Fibroblast of mammary gland (primary cell): ENCODE measurements at regions not wholly inside any gene's neighbourhood (a gene's known extent, or its start where the extent isn't known, plus 50 kb on each side); places are given as distances from the start of the nearest gene placed in this dataset.

ENCODE experiments used
- DNase-seq: peaks from one replicate; pipeline ENCODE4 v3.0.0-alpha.2; 2010; ENCODE audit warnings: low read depth
- H3K4me3 ChIP-seq: 2 replicates; pipeline ENCODE4 v1.5.1; 2011; ENCODE audit warnings: low read depth, mild to moderate bottlenecking, low read length, moderate library complexity; ENCODE audit not compliant: control insufficient read depth
- TF ChIP-seq, protein P1 (sequence below): conservative IDR thresholded peaks from 2 replicates; pipeline ENCODE4 v1.5.1; 2011; ENCODE audit warnings: low read depth, low read length, inconsistent platforms; ENCODE audit not compliant: control insufficient read depth, insufficient read depth

DNA sequence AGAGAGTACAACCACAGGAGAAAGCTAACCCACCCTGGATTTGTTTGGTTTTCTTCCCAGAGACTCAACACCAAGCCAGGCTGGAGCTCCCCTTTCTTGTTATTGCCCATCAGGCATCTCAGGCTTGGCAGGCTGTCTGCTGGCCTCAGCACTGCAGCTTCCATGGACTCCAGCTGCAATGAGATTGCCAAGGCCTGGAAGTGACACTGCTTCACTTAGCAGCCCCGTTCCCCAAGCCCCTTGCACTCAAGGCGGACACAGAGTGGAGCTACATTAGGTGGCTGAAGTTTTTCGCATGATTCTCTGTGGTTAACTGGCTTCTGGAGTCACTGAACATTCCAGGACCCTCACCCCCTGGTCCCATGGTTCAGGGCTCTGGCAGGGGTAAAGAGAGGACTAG is 163.1 kb upstream of the GDF10 start:
- DNase-seq = no peak
- H3K4me3 ChIP-seq = no peak overlapping the region
- TF ChIP-seq, protein P1, sequence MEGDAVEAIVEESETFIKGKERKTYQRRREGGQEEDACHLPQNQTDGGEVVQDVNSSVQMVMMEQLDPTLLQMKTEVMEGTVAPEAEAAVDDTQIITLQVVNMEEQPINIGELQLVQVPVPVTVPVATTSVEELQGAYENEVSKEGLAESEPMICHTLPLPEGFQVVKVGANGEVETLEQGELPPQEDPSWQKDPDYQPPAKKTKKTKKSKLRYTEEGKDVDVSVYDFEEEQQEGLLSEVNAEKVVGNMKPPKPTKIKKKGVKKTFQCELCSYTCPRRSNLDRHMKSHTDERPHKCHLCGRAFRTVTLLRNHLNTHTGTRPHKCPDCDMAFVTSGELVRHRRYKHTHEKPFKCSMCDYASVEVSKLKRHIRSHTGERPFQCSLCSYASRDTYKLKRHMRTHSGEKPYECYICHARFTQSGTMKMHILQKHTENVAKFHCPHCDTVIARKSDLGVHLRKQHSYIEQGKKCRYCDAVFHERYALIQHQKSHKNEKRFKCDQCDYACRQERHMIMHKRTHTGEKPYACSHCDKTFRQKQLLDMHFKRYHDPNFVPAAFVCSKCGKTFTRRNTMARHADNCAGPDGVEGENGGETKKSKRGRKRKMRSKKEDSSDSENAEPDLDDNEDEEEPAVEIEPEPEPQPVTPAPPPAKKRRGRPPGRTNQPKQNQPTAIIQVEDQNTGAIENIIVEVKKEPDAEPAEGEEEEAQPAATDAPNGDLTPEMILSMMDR = no peak

DNA sequence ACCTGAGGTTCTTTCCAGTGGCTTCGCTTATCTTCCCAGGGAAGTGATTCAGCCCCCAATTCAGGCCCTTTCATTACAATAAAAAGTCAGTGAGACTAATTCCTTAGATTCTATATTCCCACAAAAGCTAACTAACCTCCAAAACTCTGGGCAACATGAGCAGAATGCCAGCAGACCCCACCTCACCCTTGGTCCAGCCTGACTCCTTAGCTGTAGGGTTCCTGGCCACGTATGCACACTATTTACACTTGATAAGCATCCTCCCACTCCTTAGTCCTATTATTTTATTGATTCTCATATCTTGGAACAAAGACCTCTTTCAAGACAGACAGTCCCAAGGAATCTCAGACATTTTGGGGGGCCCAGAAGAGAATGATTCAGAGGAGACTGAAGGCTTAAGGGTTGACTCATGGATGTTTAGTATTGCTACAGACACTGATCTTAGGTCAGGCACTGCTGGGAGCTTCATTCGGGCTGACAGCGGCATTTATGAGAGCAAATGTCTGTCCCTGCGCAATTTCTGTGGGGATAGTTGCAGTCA is 162.6 kb upstream of the GDF10 start:
- DNase-seq = peak; percentile 13
- TF ChIP-seq, protein P1 = no peak
- H3K4me3 ChIP-seq = no peak overlapping the region

DNA sequence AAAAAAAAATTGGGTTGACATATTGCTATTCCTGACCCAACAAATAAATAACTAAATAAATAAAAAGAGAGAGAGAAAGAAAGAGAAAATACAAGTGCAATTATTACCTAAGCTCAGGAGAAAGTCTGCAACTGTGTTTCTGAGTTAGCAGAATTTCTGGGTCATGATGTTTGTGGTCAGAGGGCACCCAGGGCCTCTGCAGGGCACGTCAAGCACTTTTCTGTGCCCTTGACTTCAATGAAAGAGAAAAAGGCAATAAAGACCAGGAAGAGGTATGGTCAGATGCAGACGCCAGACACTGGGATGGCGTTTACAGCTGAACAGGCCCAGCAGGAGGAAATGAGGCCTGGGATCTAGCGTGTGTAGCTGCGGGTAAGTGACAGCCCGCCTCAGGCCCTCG is 160.9 kb upstream of the GDF10 start:
- no peak for DNase-seq
- H3K4me3 ChIP-seq = no peak overlapping the region
- TF ChIP-seq, protein P1 = no peak

DNA sequence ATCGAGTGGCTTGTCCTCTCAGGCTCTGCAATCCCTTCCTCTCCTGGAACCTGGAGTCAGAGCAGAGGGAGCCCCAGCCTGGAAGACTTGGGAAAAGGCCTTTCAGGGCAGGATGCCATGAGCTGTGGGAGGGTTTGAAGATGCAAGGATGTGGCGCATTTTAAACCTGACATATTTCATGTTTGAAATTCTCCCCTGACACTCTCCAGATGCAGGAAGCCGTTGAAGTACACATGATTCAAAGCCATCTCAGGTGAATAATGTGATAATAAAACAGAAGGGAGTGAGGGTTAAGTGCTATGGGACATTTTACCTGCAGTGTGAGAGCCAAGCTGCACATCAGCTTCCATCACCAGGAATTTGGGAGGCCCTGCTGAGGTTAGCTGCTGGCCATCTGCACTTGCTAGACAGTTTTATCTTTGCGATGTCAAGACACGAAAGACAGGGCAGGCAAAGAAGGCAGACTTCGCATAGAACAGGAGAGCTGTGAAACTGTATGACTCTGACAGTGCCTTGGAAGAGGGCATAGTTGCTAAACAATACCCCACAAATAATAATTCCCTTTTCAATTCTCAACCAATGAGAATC is 159.1 kb upstream of the GDF10 start:
- TF ChIP-seq, protein P1 = no peak
- no peak overlapping the region for H3K4me3 ChIP-seq
- no peak for DNase-seq

DNA sequence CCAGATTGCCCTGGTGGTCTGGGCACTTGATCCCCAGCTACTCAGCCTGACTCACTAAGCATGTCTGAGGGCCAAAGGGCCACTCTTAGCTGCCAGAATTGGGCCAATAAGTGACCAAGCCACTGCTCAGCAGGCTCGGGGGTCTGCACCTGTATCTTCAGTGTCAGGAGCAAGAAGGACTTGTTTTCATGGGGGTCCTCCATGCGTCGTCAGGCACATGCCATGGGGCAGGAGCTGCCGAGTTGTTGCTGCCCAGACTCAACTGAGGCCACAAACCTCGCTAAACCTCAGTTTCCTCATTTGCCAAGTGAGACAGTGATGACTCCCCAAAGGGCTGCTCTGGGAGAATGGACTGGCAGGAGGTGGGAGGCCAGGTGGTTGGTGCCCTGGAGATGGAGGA is 158.6 kb upstream of the GDF10 start:
- no peak for DNase-seq
- TF ChIP-seq, protein P1 = no peak
- H3K4me3 ChIP-seq = no peak overlapping the region

DNA sequence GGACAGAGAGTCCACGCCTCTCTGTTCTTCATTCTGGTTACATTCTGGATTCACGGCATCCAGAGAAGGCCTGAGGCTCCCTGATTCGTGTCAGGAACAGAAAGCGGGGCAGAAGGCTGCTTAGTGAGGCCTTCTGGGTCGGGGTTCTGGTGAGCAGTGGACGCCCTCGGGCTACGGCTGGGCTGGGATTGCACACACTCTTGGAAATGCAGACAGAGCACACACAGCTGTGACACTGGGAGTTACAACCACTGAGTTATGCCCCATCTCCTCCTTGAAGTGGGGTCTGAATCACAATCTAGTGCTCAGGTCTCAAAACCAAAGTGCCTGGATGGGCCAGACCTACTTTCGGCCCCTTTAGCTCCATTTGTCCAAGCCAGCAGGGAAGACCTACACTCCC is 156.9 kb upstream of the GDF10 start:
- H3K4me3 ChIP-seq = no peak overlapping the region
- no peak for DNase-seq
- TF ChIP-seq, protein P1 = no peak

DNA sequence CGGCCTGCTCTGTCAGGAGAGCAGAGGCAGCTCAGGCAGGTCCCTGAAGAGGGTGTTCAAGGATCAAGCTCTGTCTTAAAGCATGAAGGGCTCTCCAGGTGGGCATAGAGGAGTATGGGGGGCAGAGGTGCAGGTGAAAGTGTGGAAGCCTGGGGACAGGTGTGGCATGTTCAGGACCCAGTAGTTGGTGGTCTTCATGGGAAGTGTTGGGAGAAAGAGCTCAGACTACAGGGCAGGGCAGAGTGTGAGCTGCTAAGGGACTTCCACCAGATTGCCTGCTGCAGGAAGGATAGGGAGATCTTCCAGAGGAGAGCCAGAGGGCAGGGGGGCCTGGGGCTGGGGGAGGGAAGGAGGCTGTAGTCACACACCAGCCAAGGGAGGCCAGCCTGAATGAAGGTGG is 156.5 kb upstream of the GDF10 start:
- TF ChIP-seq, protein P1 = no peak
- no peak overlapping the region for H3K4me3 ChIP-seq
- no peak for DNase-seq
